IMR-90 (cell line): ENCODE measurements at regions not wholly inside any gene's neighbourhood (a gene's known extent, or its start where the extent isn't known, plus 50 kb on each side); places are given as distances from the start of the nearest gene placed in this dataset.

Source experiments
- ATAC-seq: fragments of 200-7000 bp; cut with Tn5 transposase; 2 replicates; pipeline ENCODE4 v1.9.1; 2020; ENCODE audit warnings: low read depth, mild to moderate bottlenecking, moderate library complexity
- BruUV-seq: library from RNA; stranded (reverse); fragments of 400-500 nt; replicated peaks from 2 replicates; lab custom pipeline; 2021; lab: Mats Ljungman, UMichigan
- CTCF ChIA-PET: fragments of 300-600 bp; formaldehyde crosslinking; extraction: SDS; loops from one replicate; lab custom pipeline; 2021; ENCODE audit warnings: antibody characterized with exemption; lab: Yijun Ruan, JAX
- POLR2A ChIA-PET: fragments of 300-600 bp; sonication (Branson Sonifier 250); formaldehyde crosslinking; loops from one replicate; lab custom pipeline; 2022; ENCODE audit warnings: antibody characterized with exemption; ENCODE audit not compliant: unreplicated experiment; lab: Charles Lee
- DNase-seq: peaks from one replicate; pipeline ENCODE4 v3.0.0; 2013
- H2AFZ ChIP-seq: replicated peaks from 2 replicates; pipeline ENCODE3; 2013; ENCODE audit warnings: low read length, mild to moderate bottlenecking; ENCODE audit not compliant: poor library complexity
- H2AK5ac ChIP-seq: 2 replicates; pipeline ENCODE4 v1.6.1; 2013; ENCODE audit warnings: low read depth, low read length, inconsistent platforms
- H2AK9ac ChIP-seq: replicated peaks from 2 replicates; pipeline ENCODE3; 2013; ENCODE audit warnings: mild to moderate bottlenecking, low read depth, low read length, moderate library complexity; ENCODE audit not compliant: poor library complexity
- H2BK120ac ChIP-seq: 2 replicates; pipeline ENCODE4 v1.6.1; 2013; ENCODE audit warnings: low read depth, low read length, inconsistent platforms
- H2BK15ac ChIP-seq: 3 replicates; pipeline ENCODE4 v1.6.1; 2013; ENCODE audit warnings: low read depth, low read length, inconsistent platforms
- H2BK20ac ChIP-seq: 2 replicates; pipeline ENCODE4 v1.6.1; 2013; ENCODE audit warnings: low read depth, mild to moderate bottlenecking, inconsistent platforms, low read length, moderate library complexity
- H2BK5ac ChIP-seq: 2 replicates; pipeline ENCODE4 v1.6.1; 2013; ENCODE audit warnings: mild to moderate bottlenecking, low read depth, low read length, inconsistent platforms; ENCODE audit not compliant: poor library complexity, severe bottlenecking
- H3K14ac ChIP-seq: replicated peaks from 2 replicates; pipeline ENCODE4 v1.6.1; 2013; ENCODE audit warnings: low read depth, low read length, inconsistent platforms
- H3K18ac ChIP-seq: 2 replicates; pipeline ENCODE4 v1.6.1; 2013; ENCODE audit warnings: low read depth, low read length, control low read depth
- H3K23ac ChIP-seq: 2 replicates; pipeline ENCODE4 v1.6.1; 2013; ENCODE audit warnings: low read depth, low read length, inconsistent platforms
- H3K27ac ChIP-seq: 2 replicates; pipeline ENCODE4 v1.5.1; 2013; ENCODE audit warnings: mild to moderate bottlenecking, control low read depth, low read length; ENCODE audit not compliant: insufficient read depth
- H3K27me3 ChIP-seq: 2 replicates; pipeline ENCODE4 v1.6.1; 2013; ENCODE audit warnings: low read length; ENCODE audit not compliant: control insufficient read depth, insufficient read depth
- H3K36me3 ChIP-seq: 2 replicates; pipeline ENCODE4 v1.6.1; 2013; ENCODE audit warnings: low read length, mixed read lengths; ENCODE audit not compliant: control insufficient read depth, insufficient read depth
- H3K4ac ChIP-seq: 2 replicates; pipeline ENCODE4 v1.6.1; 2013; ENCODE audit warnings: low read depth, low read length, inconsistent platforms
- H3K4me1 ChIP-seq: 2 replicates; pipeline ENCODE4 v1.6.1; 2013; ENCODE audit warnings: low read length, mixed read lengths; ENCODE audit not compliant: control insufficient read depth, insufficient read depth
- H3K4me2 ChIP-seq: 2 replicates; pipeline ENCODE4 v1.6.1; 2013; ENCODE audit warnings: low read depth, mild to moderate bottlenecking, control low read depth, low read length, moderate library complexity
- H3K4me3 ChIP-seq: 2 replicates; pipeline ENCODE4 v1.5.1; 2013; ENCODE audit warnings: low read depth, mild to moderate bottlenecking, control low read depth, low read length, moderate library complexity; ENCODE audit not compliant: insufficient read depth
- H3K56ac ChIP-seq: 2 replicates; pipeline ENCODE4 v1.6.1; 2013; ENCODE audit warnings: low read length, inconsistent platforms; ENCODE audit not compliant: insufficient read depth; ENCODE audit errors: extremely low read depth
- H3K79me1 ChIP-seq, 2 experiments: 2 replicates each; pipeline ENCODE4 v1.6.1; 2013; ENCODE audit warnings: low read length in 2 of 2, inconsistent platforms in 1 of 2, low read depth in 1 of 2
- H3K9ac ChIP-seq: 2 replicates; pipeline ENCODE4 v1.6.1; 2013; ENCODE audit warnings: low read depth, low read length, control low read depth
- H3K9me1 ChIP-seq: 2 replicates; pipeline ENCODE4 v1.6.1; 2013; ENCODE audit warnings: low read length, inconsistent platforms; ENCODE audit not compliant: insufficient read depth
- H3K9me3 ChIP-seq: 2 replicates; pipeline ENCODE4 v1.6.1; 2013; ENCODE audit warnings: low read length; ENCODE audit not compliant: control insufficient read depth, insufficient read depth
- H4K20me1 ChIP-seq: 2 replicates; pipeline ENCODE4 v1.6.1; 2013; ENCODE audit warnings: low read length, inconsistent platforms; ENCODE audit not compliant: insufficient read depth
- H4K5ac ChIP-seq: 2 replicates; pipeline ENCODE4 v1.6.1; 2013; ENCODE audit warnings: mild to moderate bottlenecking, low read depth, low read length, control low read depth
- H4K8ac ChIP-seq, 2 experiments: 2 replicates each; pipeline ENCODE4 v1.6.1; 2013; ENCODE audit warnings: low read depth in 2 of 2, low read length in 2 of 2, control low read depth in 1 of 2, inconsistent platforms in 1 of 2
- H4K91ac ChIP-seq: 2 replicates; pipeline ENCODE4 v1.6.1; 2013; ENCODE audit warnings: low read depth, low read length, inconsistent platforms; ENCODE audit not compliant: insufficient read depth
- BHLHE40 ChIP-seq: fragments of 150-350 bp; IDR thresholded peaks from 2 replicates; pipeline ENCODE4 v1.6.1; 2016; ENCODE audit warnings: mild to moderate bottlenecking, low read depth, low read length
- CEBPB ChIP-seq: IDR thresholded peaks from 2 replicates; pipeline ENCODE4 v1.6.1; 2012; ENCODE audit warnings: low read depth, low read length, improper control_type of control experiment
- CHD1 ChIP-seq: IDR thresholded peaks from 2 replicates; pipeline ENCODE4 v1.6.1; 2012; ENCODE audit warnings: low read depth, low read length, improper control_type of control experiment
- CTCF ChIP-seq: conservative IDR thresholded peaks from 2 replicates; pipeline ENCODE4 v1.5.1; 2012; ENCODE audit warnings: mild to moderate bottlenecking, low read depth, low read length, improper control_type of control experiment
- FOS ChIP-seq: fragments of 150-350 bp; IDR thresholded peaks from 2 replicates; pipeline ENCODE4 v1.6.1; 2016; ENCODE audit warnings: low read depth, low read length
- MAFK ChIP-seq: IDR thresholded peaks from 2 replicates; pipeline ENCODE4 v1.6.1; 2012; ENCODE audit warnings: low read depth, low read length, improper control_type of control experiment
- MAZ ChIP-seq: IDR thresholded peaks from 2 replicates; pipeline ENCODE4 v1.6.1; 2012; ENCODE audit warnings: low read depth, mild to moderate bottlenecking, low read length, improper control_type of control experiment, moderate library complexity, borderline replicate concordance
- MXI1 ChIP-seq: IDR thresholded peaks from 2 replicates; pipeline ENCODE4 v1.6.1; 2012; ENCODE audit warnings: low read depth, mild to moderate bottlenecking, low read length, moderate library complexity, borderline replicate concordance
- NFE2L2 ChIP-seq: fragments of 150-350 bp; IDR thresholded peaks from 2 replicates; pipeline ENCODE4 v1.6.1; 2016; ENCODE audit warnings: low read depth, mild to moderate bottlenecking, low read length
- POLR2A ChIP-seq: IDR thresholded peaks from 2 replicates; pipeline ENCODE4 v1.6.1; 2012; ENCODE audit warnings: mild to moderate bottlenecking, low read depth, low read length
- RAD21 ChIP-seq: IDR thresholded peaks from 2 replicates; pipeline ENCODE4 v1.6.1; 2012; ENCODE audit warnings: low read length, improper control_type of control experiment
- RCOR1 ChIP-seq: IDR thresholded peaks from 2 replicates; pipeline ENCODE4 v1.6.1; 2012; ENCODE audit warnings: mild to moderate bottlenecking, low read length, improper control_type of control experiment; ENCODE audit not compliant: insufficient replicate concordance
- RFX5 ChIP-seq: IDR thresholded peaks from 2 replicates; pipeline ENCODE4 v1.8.0; 2012; ENCODE audit warnings: low read depth, mild to moderate bottlenecking, low read length, moderate library complexity
- SMC3 ChIP-seq: fragments of 150-350 bp; IDR thresholded peaks from 2 replicates; pipeline ENCODE4 v1.6.1; 2016; ENCODE audit warnings: low read depth, mild to moderate bottlenecking, antibody characterized with exemption, low read length, moderate library complexity
- USF2 ChIP-seq: fragments of 150-350 bp; IDR thresholded peaks from 2 replicates; pipeline ENCODE4 v1.6.1; 2017; ENCODE audit warnings: mild to moderate bottlenecking, antibody characterized with exemption, low read length, low read depth
- WGBS, 2 experiments: methylation state at CpG; one replicate each; pipeline versions ENCODE4 v1.1.5 to v1.1.7; 2013; ENCODE audit warnings: missing lambda C conversion rate in 2 of 2; ENCODE audit not compliant: insufficient read length in 1 of 2; ENCODE audit errors: extremely low coverage in 2 of 2; 5-methylcytosine and 5-hydroxymethylcytosine counted together
- dilution Hi-C: fragments of 300-500 bp; cut with HindIII; formaldehyde crosslinking; loops from one replicate; pipeline ENCODE4 v1.14.3; 2018; ENCODE audit warnings: low sequenced_read_pairs; ENCODE audit not compliant: unreplicated experiment
- in situ Hi-C: fragments of 300-500 bp; cut with MboI; formaldehyde crosslinking; loops from 3 replicates; pipeline ENCODE4 v1.14.3; 2019; ENCODE audit warnings: low sequenced_read_pairs, inconsistent platforms, mixed read lengths
- intact Hi-C: fragments of 100-400 bp; cut with micrococcal nuclease; formaldehyde crosslinking; loops from 2 replicates; pipeline ENCODE4 v1.10.0; 2022
- TF ChIP-seq, protein P1 (sequence below): fragments of 150-350 bp; IDR thresholded peaks from 2 replicates; pipeline ENCODE4 v1.6.1; 2016; ENCODE audit warnings: low read depth, mild to moderate bottlenecking, low read length, moderate library complexity, borderline replicate concordance

- no peak overlapping the region for H4K5ac ChIP-seq
- H3K9ac ChIP-seq, result no peak overlapping the region
- no peak overlapping the region for H2BK15ac ChIP-seq
- H2BK20ac ChIP-seq, result no peak overlapping the region
- H3K27ac ChIP-seq, result no peak overlapping the region
- H3K4ac ChIP-seq, result no peak overlapping the region
- H3K79me1 ChIP-seq, result no peaks in the 10 kb centered on the region
- no CpG with 5 or more reads among the region's 4 CpGs for WGBS, 2 experiments
- H4K8ac ChIP-seq, result no peak overlapping the region
- TF ChIP-seq BHLHE40 (no peak), FOS (no peak), RCOR1 (no peak), USF2 (no peak), RAD21 (no peak), MAFK (no peak), NFE2L2 (no peak), MAZ (no peak), CHD1 (no peak), RFX5 (no peak), CTCF (no peak), MXI1 (no peak), SMC3 (no peak), CEBPB (no peak), POLR2A (no peak)
- TF ChIP-seq, protein P1, sequence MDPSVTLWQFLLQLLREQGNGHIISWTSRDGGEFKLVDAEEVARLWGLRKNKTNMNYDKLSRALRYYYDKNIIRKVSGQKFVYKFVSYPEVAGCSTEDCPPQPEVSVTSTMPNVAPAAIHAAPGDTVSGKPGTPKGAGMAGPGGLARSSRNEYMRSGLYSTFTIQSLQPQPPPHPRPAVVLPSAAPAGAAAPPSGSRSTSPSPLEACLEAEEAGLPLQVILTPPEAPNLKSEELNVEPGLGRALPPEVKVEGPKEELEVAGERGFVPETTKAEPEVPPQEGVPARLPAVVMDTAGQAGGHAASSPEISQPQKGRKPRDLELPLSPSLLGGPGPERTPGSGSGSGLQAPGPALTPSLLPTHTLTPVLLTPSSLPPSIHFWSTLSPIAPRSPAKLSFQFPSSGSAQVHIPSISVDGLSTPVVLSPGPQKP, result no peak
- H2BK5ac ChIP-seq, result no peak overlapping the region
- H2AK9ac ChIP-seq, result no peak overlapping the region
- CTCF ChIA-PET, result no interaction called here
- H3K9me3 ChIP-seq, result peaks cover 12% of the 10 kb centered on the region
- H3K4me2 ChIP-seq, result no peak overlapping the region
- POLR2A ChIA-PET, result no interaction called here
- H4K20me1 ChIP-seq, result no peaks in the 10 kb centered on the region
- H3K56ac ChIP-seq, result no peak overlapping the region
- H3K4me3 ChIP-seq, result no peak overlapping the region
- no peak overlapping the region for H3K14ac ChIP-seq
- BruUV-seq, result no TSS peak
- H3K9me1 ChIP-seq, result no peaks in the 10 kb centered on the region
- H2BK120ac ChIP-seq, result no peak overlapping the region
- intact Hi-C loops (no loop called here), in situ Hi-C loops (no loop called here), dilution Hi-C loops (no loop called here)
- ATAC-seq (no peak), DNase-seq (no peak)
- H4K91ac ChIP-seq, result no peak overlapping the region
- H3K23ac ChIP-seq, result no peak overlapping the region
- no peak overlapping the region for H2AK5ac ChIP-seq
- no peak overlapping the region for H3K18ac ChIP-seq
- no peak overlapping the region for H2AFZ ChIP-seq
- no peaks in the 10 kb centered on the region for H3K36me3 ChIP-seq
- H3K27me3 ChIP-seq, result no peaks in the 10 kb centered on the region
- no peaks in the 10 kb centered on the region for H3K4me1 ChIP-seq
Measured at GRCh38 chr18:64365106-64365505, 216.2 kb upstream of the LINC00305 start.
